ENCODE measurements at regions not wholly inside any gene's neighbourhood (a gene's known extent, or its start where the extent isn't known, plus 50 kb on each side); places are given as distances from the start of the nearest gene placed in this dataset.
A peak's percentile ranks its signal among the peaks of the same experiment; 100 is the strongest.
"Not testable (repeated sequence)": the region's sequence is repeated elsewhere in the genome, so short reads cannot be mapped to it uniquely, and the experiment has no call there.

DNA sequence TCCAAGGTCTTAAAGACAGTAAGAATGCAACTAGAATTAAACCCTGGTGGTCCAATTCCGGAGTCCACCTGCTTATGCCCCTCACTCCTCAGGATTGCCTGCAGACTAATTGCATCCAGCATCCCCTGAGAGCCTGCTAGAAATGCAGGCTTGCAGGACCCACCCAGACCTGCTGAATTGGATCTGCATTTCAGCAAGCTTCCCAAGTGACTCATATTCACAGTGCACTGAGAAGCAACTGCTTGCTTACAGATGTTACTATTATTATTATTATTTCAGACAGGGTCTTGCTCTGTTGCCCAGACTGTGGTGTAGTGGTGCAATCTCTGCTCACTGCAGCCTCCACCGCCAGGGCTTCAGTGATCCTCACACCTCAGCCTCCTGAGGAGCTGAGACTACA lies 83.5 kb upstream of the VGLL4 start:
- TF ChIP-seq, protein P1, sequence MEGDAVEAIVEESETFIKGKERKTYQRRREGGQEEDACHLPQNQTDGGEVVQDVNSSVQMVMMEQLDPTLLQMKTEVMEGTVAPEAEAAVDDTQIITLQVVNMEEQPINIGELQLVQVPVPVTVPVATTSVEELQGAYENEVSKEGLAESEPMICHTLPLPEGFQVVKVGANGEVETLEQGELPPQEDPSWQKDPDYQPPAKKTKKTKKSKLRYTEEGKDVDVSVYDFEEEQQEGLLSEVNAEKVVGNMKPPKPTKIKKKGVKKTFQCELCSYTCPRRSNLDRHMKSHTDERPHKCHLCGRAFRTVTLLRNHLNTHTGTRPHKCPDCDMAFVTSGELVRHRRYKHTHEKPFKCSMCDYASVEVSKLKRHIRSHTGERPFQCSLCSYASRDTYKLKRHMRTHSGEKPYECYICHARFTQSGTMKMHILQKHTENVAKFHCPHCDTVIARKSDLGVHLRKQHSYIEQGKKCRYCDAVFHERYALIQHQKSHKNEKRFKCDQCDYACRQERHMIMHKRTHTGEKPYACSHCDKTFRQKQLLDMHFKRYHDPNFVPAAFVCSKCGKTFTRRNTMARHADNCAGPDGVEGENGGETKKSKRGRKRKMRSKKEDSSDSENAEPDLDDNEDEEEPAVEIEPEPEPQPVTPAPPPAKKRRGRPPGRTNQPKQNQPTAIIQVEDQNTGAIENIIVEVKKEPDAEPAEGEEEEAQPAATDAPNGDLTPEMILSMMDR (IDR thresholded peaks at IDR 0.05; ENCODE audit: insufficient read depth, low read length, missing control alignments), result no peak
- ChIA-PET CTCF (no interaction called here), POLR2A (no interaction called here)
- no peak overlapping the region for H3K4me3 ChIP-seq (ENCODE audit: low read depth, low read length)
- no peak for DNase-seq (ENCODE audit: low read depth, low spot score)

DNA sequence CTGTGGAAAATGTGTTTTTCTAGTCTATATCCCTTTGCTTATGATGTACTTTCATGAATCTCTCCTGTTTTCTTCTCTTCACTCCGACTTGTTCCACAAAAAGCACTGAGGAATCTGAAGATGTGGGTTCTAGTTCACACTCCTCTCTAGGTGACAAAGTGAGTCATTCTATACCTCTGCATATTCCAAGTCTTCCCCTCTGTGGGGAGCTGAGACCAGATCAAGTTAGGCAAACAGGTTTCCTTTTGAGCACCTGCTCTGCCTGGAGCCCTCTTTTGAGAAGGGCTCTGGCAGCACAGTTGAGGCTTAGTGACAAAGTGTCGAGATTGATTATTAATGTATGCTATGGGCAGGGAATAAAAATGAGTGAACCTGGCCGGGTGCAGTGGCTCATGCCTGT lies 82.4 kb upstream of the VGLL4 start:
- POLR2A ChIA-PET, result no interaction called here
- no peak overlapping the region for H3K4me3 ChIP-seq (ENCODE audit: low read depth, low read length)
- TF ChIP-seq, protein P1 (IDR thresholded peaks at IDR 0.05; ENCODE audit: insufficient read depth, low read length, missing control alignments), result no peak
- CTCF ChIA-PET, result no interaction called here
- no peak for DNase-seq (ENCODE audit: low read depth, low spot score)

GRCh38 chr3:11725340-11725641 lies 81.6 kb upstream of the VGLL4 start:
- CTCF ChIA-PET; DNase-seq (ENCODE audit: low read depth, low spot score); H3K4me3 ChIP-seq (ENCODE audit: low read depth, low read length); POLR2A ChIA-PET: not testable (repeated sequence)

DNA sequence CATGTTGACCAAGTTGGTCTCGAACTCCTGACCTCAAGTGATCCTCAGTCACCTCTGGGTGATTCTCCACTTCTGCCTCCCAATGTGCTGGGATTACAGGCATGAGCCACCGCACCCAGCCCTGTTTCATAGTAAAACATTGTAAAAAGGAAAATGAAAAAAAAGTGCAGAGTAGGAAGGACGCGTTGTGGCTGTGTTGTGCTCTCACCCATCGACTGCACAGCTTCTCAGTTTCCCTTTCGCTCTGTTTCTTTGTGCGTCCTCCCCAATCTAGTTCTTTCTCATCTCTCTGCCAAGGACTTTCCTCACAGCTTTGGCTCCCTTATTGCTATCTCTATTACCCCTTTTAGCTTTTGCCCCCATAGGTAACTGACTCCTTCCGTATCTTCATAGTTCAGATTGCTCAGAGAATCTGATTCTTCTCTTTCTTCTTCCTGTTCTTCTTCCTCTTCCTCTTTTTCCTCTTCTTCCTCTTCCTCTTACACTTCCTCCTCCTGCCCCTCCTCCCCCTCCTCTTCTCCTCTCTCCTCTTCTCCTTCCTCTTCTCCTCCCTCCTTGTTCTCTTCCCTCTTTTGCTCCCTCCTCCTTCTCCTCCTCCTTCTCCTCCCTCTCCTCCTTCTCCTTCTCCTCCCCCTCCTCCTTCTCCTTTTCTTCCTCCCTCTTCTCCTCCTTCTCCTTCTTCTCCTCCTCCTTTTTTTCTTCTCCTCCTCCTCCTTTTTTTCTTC lies 81.1 kb upstream of the VGLL4 start:
- no peak for DNase-seq (ENCODE audit: low read depth, low spot score)
- H3K4me3 ChIP-seq (ENCODE audit: low read depth, low read length), result no peak overlapping the region
- CTCF ChIA-PET, result no interaction called here
- POLR2A ChIA-PET, result no interaction called here
- TF ChIP-seq, protein P1 (IDR thresholded peaks at IDR 0.05; ENCODE audit: insufficient read depth, low read length, missing control alignments), result no peak

DNA sequence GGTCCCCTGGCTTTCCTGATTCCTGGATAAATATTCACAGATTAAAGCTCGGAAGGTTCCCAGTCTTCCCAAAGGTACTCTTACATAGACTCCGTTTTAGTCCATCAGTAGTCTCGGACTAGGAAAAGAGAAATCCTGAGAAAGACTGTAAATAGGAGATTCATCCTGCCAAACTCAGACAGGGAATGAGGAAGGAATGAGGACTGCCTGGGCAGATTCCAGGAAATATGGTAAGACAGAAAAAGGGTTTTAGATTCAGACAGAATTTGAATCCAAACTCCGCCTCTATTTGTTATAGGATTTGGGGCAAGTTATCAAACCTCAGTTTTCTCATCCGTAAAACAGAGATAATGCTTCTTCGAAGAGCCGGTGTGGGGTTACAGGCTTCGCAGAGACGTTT lies 77.8 kb upstream of the VGLL4 start:
- H3K4me3 ChIP-seq (ENCODE audit: low read depth, low read length), result no peak overlapping the region
- ChIA-PET POLR2A (no interaction called here), CTCF (no interaction called here)
- TF ChIP-seq, protein P1 (IDR thresholded peaks at IDR 0.05; ENCODE audit: insufficient read depth, low read length, missing control alignments), result no peak
- DNase-seq (ENCODE audit: low read depth, low spot score), result no peak

GRCh38 chr3:11720917-11721411 lies 77.2 kb upstream of the VGLL4 start:
- ChIA-PET CTCF (no interaction called here), POLR2A (interaction anchor here (0.6 kb wide), 1 partner anchor 1089 kb away, joined by 3 read pairs; no protein-coding TSS in a partner anchor)
- TF ChIP-seq, protein P1 (IDR thresholded peaks at IDR 0.05; ENCODE audit: insufficient read depth, low read length, missing control alignments), result no peak
- DNase-seq (ENCODE audit: low read depth, low spot score), result no peak
- H3K4me3 ChIP-seq (ENCODE audit: low read depth, low read length), result peak overlapping the region; percentile 88

GRCh38 chr3:11720304-11720898 lies 76.7 kb upstream of the VGLL4 start:
- TF ChIP-seq, protein P1 (IDR thresholded peaks at IDR 0.05; ENCODE audit: insufficient read depth, low read length, missing control alignments), result no peak
- CTCF ChIA-PET, result no interaction called here
- no peak for DNase-seq (ENCODE audit: low read depth, low spot score)
- POLR2A ChIA-PET, result interaction anchor here (0.6 kb wide), 1 partner anchor 1090 kb away, joined by 3 read pairs; no protein-coding TSS in a partner anchor
- peak overlapping the region; percentile 88 for H3K4me3 ChIP-seq (ENCODE audit: low read depth, low read length)
